Activated CD4-positive, alpha-beta memory T cell treated with anti-CD3 and anti-CD28 coated beads for 36 hours (primary cell): ENCODE measurements at regions not wholly inside any gene's neighbourhood (a gene's known extent, or its start where the extent isn't known, plus 50 kb on each side); places are given as distances from the start of the nearest gene placed in this dataset.

Experiments used
- CTCF ChIA-PET: fragments of 350-600 bp; sonication (Branson Sonifier 250); formaldehyde crosslinking; loops from one replicate; lab custom pipeline; 2021; ENCODE audit warnings: antibody characterized with exemption, inconsistent platforms; lab: Charles Lee
- POLR2A ChIA-PET: fragments of 350-600 bp; sonication (Branson Sonifier 250); formaldehyde crosslinking; loops from one replicate; lab custom pipeline; 2021; ENCODE audit warnings: antibody characterized with exemption; lab: Charles Lee
- DNase-seq: peaks from one replicate; pipeline ENCODE4 v3.0.0-alpha.2; 2020
- H3K27ac Mint-ChIP-seq: one replicate; pipeline ENCODE4 v1.8.0; 2021; ENCODE audit warnings: mixed read lengths
- H3K27me3 Mint-ChIP-seq: one replicate; pipeline ENCODE4 v1.8.0; 2021; ENCODE audit warnings: mixed read lengths
- H3K36me3 Mint-ChIP-seq: one replicate; pipeline ENCODE4 v1.8.0; 2021; ENCODE audit warnings: mixed read lengths
- H3K4me1 Mint-ChIP-seq: one replicate; pipeline ENCODE4 v1.8.0; 2021; ENCODE audit warnings: low read depth, mixed read lengths
- H3K4me3 Mint-ChIP-seq: one replicate; pipeline ENCODE4 v1.8.0; 2021; ENCODE audit warnings: mild to moderate bottlenecking, mixed read lengths
- H3K9me3 Mint-ChIP-seq: one replicate; pipeline ENCODE4 v1.8.0; 2021; ENCODE audit warnings: mixed read lengths
- intact Hi-C: fragments of 100-400 bp; cut with micrococcal nuclease; formaldehyde crosslinking; loops from one replicate; pipeline ENCODE4 v1.15.1; 2023

- H3K9me3 Mint-ChIP-seq, result no peaks in the 10 kb centered on the region
- no peak overlapping the region for H3K27ac Mint-ChIP-seq
- no peak overlapping the region for H3K4me3 Mint-ChIP-seq
- intact Hi-C loops, result loop anchor here (5.0 kb wide), 1 partner anchor 388 kb away; no protein-coding TSS in a partner anchor
- H3K36me3 Mint-ChIP-seq, result no peaks in the 10 kb centered on the region
- H3K27me3 Mint-ChIP-seq, result no peaks in the 10 kb centered on the region
- DNase-seq, result no peak
- H3K4me1 Mint-ChIP-seq, result no peaks in the 10 kb centered on the region
- CTCF ChIA-PET, result no interaction called here
- POLR2A ChIA-PET, result no interaction called here
Observed at GRCh38 chr12:93029091-93029490, 100.0 kb upstream of the EEA1 start.

GRCh38 chr12:93031028-93031427, 101.9 kb upstream of the EEA1 start:
- Mint-ChIP-seq H3K9me3 (no peaks in the 10 kb centered on the region), H3K27me3 (no peaks in the 10 kb centered on the region), H3K27ac (no peak overlapping the region), H3K4me1 (no peaks in the 10 kb centered on the region), H3K4me3 (no peak overlapping the region), H3K36me3 (no peaks in the 10 kb centered on the region)
- intact Hi-C loops, result no loop called here
- no peak for DNase-seq
- ChIA-PET CTCF (interaction anchor here (0.9 to 1.1 kb wide), 3 partner anchors 43 to 366 kb away, joined by 3 to 4 read pairs (median 3); no protein-coding TSS in a partner anchor), POLR2A (interaction anchor here (0.5 kb wide), 1 partner anchor 448 kb away, joined by 3 read pairs; no protein-coding TSS in a partner anchor)

GRCh38 chr12:93032758-93033157, 103.7 kb upstream of the EEA1 start:
- Mint-ChIP-seq H3K27ac (no peak overlapping the region), H3K27me3 (peaks cover 3% of the 10 kb centered on the region), H3K4me1 (no peaks in the 10 kb centered on the region)

GRCh38 chr12:93033948-93034347, 104.9 kb upstream of the EEA1 start:
- H3K27ac Mint-ChIP-seq, result no peak overlapping the region
- intact Hi-C loops, result no loop called here

More at GRCh38 chr12:93032758-93033157, 103.7 kb upstream of the EEA1 start:
- DNase-seq, result no peak
- ChIA-PET CTCF (no interaction called here), POLR2A (interaction anchor here (1.2 kb wide), 1 partner anchor 205 kb away, joined by 4 read pairs; no protein-coding TSS in a partner anchor)
- Mint-ChIP-seq H3K36me3 (no peaks in the 10 kb centered on the region), H3K4me3 (no peak overlapping the region), H3K9me3 (no peaks in the 10 kb centered on the region)
- intact Hi-C loops, result no loop called here

GRCh38 chr12:93039062-93039461, 110.0 kb upstream of the EEA1 start:
- no peaks in the 10 kb centered on the region for H3K9me3 Mint-ChIP-seq
- peaks cover 3% of the 10 kb centered on the region for H3K27me3 Mint-ChIP-seq
- no peak overlapping the region for H3K27ac Mint-ChIP-seq
- intact Hi-C loops, result no loop called here
- ChIA-PET CTCF (no interaction called here), POLR2A (no interaction called here)
- DNase-seq, result no peak
- no peaks in the 10 kb centered on the region for H3K4me1 Mint-ChIP-seq
- H3K36me3 Mint-ChIP-seq, result no peaks in the 10 kb centered on the region
- H3K4me3 Mint-ChIP-seq, result no peak overlapping the region

More at GRCh38 chr12:93033948-93034347, 104.9 kb upstream of the EEA1 start:
- Mint-ChIP-seq H3K27me3 (peaks cover 3% of the 10 kb centered on the region), H3K4me1 (no peaks in the 10 kb centered on the region), H3K4me3 (no peak overlapping the region), H3K9me3 (no peaks in the 10 kb centered on the region), H3K36me3 (no peaks in the 10 kb centered on the region)
- no peak for DNase-seq
- POLR2A ChIA-PET, result no interaction called here
- CTCF ChIA-PET, result no interaction called here

- peaks cover 3% of the 10 kb centered on the region for H3K27me3 Mint-ChIP-seq
- H3K4me1 Mint-ChIP-seq, result no peaks in the 10 kb centered on the region
- intact Hi-C loops, result no loop called here
Observed at GRCh38 chr12:93039930-93040329, 110.8 kb upstream of the EEA1 start.

GRCh38 chr12:93040367-93040766, 111.3 kb upstream of the EEA1 start:
- Mint-ChIP-seq H3K27me3 (peaks cover 3% of the 10 kb centered on the region), H3K27ac (no peak overlapping the region), H3K4me1 (no peaks in the 10 kb centered on the region), H3K4me3 (no peak overlapping the region), H3K36me3 (no peaks in the 10 kb centered on the region), H3K9me3 (no peaks in the 10 kb centered on the region)
- ChIA-PET POLR2A (no interaction called here), CTCF (interaction anchor here (0.5 kb wide), 1 partner anchor 53 kb away, joined by 3 read pairs; no protein-coding TSS in a partner anchor)
- intact Hi-C loops, result no loop called here
- DNase-seq, result no peak

More at GRCh38 chr12:93039930-93040329, 110.8 kb upstream of the EEA1 start:
- DNase-seq, result no peak
- Mint-ChIP-seq H3K9me3 (no peaks in the 10 kb centered on the region), H3K4me3 (no peak overlapping the region), H3K36me3 (no peaks in the 10 kb centered on the region), H3K27ac (no peak overlapping the region)
- CTCF ChIA-PET, result no interaction called here
- POLR2A ChIA-PET, result no interaction called here

GRCh38 chr12:93041416-93041815, 112.3 kb upstream of the EEA1 start:
- ChIA-PET POLR2A (no interaction called here), CTCF (no interaction called here)
- no peak for DNase-seq
- Mint-ChIP-seq H3K36me3 (no peaks in the 10 kb centered on the region), H3K27ac (no peak overlapping the region), H3K9me3 (no peaks in the 10 kb centered on the region), H3K27me3 (peaks cover 3% of the 10 kb centered on the region), H3K4me3 (no peak overlapping the region), H3K4me1 (no peaks in the 10 kb centered on the region)
- intact Hi-C loops, result no loop called here

- Mint-ChIP-seq H3K4me3 (no peak overlapping the region), H3K36me3 (no peaks in the 10 kb centered on the region), H3K4me1 (no peaks in the 10 kb centered on the region), H3K27ac (no peak overlapping the region), H3K9me3 (no peaks in the 10 kb centered on the region), H3K27me3 (no peaks in the 10 kb centered on the region)
- intact Hi-C loops, result no loop called here
- no peak for DNase-seq
- ChIA-PET CTCF (no interaction called here), POLR2A (no interaction called here)
Observed at GRCh38 chr12:93042283-93042682, 113.2 kb upstream of the EEA1 start.

- CTCF ChIA-PET, result no interaction called here
Observed at GRCh38 chr12:93042684-93043083, 113.6 kb upstream of the EEA1 start.

GRCh38 chr12:93043192-93043876, 114.2 kb upstream of the EEA1 start:
- Mint-ChIP-seq H3K27ac (no peak overlapping the region), H3K36me3 (no peaks in the 10 kb centered on the region), H3K4me3 (no peak overlapping the region), H3K27me3 (no peaks in the 10 kb centered on the region), H3K4me1 (no peaks in the 10 kb centered on the region), H3K9me3 (no peaks in the 10 kb centered on the region)
- no peak for DNase-seq
- POLR2A ChIA-PET, result no interaction called here
- intact Hi-C loops, result no loop called here
- CTCF ChIA-PET, result no interaction called here

More at GRCh38 chr12:93042684-93043083, 113.6 kb upstream of the EEA1 start:
- no peak for DNase-seq
- Mint-ChIP-seq H3K4me1 (no peaks in the 10 kb centered on the region), H3K4me3 (no peak overlapping the region), H3K36me3 (no peaks in the 10 kb centered on the region), H3K27ac (no peak overlapping the region), H3K27me3 (no peaks in the 10 kb centered on the region), H3K9me3 (no peaks in the 10 kb centered on the region)
- POLR2A ChIA-PET, result no interaction called here
- intact Hi-C loops, result no loop called here

GRCh38 chr12:93043877-93044209, 114.7 kb upstream of the EEA1 start:
- CTCF ChIA-PET, result no interaction called here
- no peaks in the 10 kb centered on the region for H3K4me1 Mint-ChIP-seq
- H3K9me3 Mint-ChIP-seq, result no peaks in the 10 kb centered on the region
- H3K27me3 Mint-ChIP-seq, result no peaks in the 10 kb centered on the region
- POLR2A ChIA-PET, result no interaction called here
- no peak overlapping the region for H3K4me3 Mint-ChIP-seq
- DNase-seq, result no peak
- no peak overlapping the region for H3K27ac Mint-ChIP-seq
- intact Hi-C loops, result no loop called here
- H3K36me3 Mint-ChIP-seq, result no peaks in the 10 kb centered on the region

GRCh38 chr12:93047118-93047517, 118.0 kb upstream of the EEA1 start:
- Mint-ChIP-seq H3K9me3 (no peaks in the 10 kb centered on the region), H3K36me3 (no peaks in the 10 kb centered on the region), H3K27me3 (peaks cover 3% of the 10 kb centered on the region), H3K4me1 (no peaks in the 10 kb centered on the region), H3K4me3 (no peak overlapping the region), H3K27ac (no peak overlapping the region)
- ChIA-PET CTCF (no interaction called here), POLR2A (no interaction called here)
- DNase-seq, result no peak
- intact Hi-C loops, result no loop called here
